ENCODE measurements at regions not wholly inside any gene's neighbourhood (a gene's known extent, or its start where the extent isn't known, plus 50 kb on each side); places are given as distances from the start of the nearest gene placed in this dataset.

- TF ChIP-seq POLR2AphosphoS5 (IDR thresholded peaks at IDR 0.05; ENCODE audit: borderline replicate concordance, low read depth, low read length) = no peak
- no peak for TF ChIP-seq EZH2 (IDR thresholded peaks at IDR 0.05)
These were observed 345.4 kb upstream of the NOX3 start for GRCh38 chr6:155801046-155801445.

Measured in SK-N-MC (cell line).